GM23338 (cell line): ENCODE measurements at regions not wholly inside any gene's neighbourhood (a gene's known extent, or its start where the extent isn't known, plus 50 kb on each side); places are given as distances from the start of the nearest gene placed in this dataset.

ENCODE experiments used
- ATAC-seq: fragments of 200-7000 bp; cut with Tn5 transposase; 3 replicates; pipeline ENCODE4 v1.9.1; 2020
- DNase-seq: peaks from one replicate; pipeline ENCODE4 v3.0.0-alpha.2; 2015; ENCODE audit warnings: low spot score
- H2AFZ ChIP-seq: fragments of 200-600 bp; sonication (generic); 2 replicates; pipeline ENCODE4 v1.8.0; 2016; ENCODE audit warnings: antibody characterized with exemption, mild to moderate bottlenecking, moderate library complexity
- H3F3A ChIP-seq: fragments of 200-600 bp; sonication (generic); replicated peaks from 2 replicates; pipeline ENCODE4 v1.8.0; 2017; ENCODE audit warnings: antibody characterized with exemption, mixed run types, low read depth
- H3K27ac ChIP-seq: fragments of 200-600 bp; sonication (generic); 2 replicates; pipeline ENCODE4 v1.6.1; 2016; ENCODE audit warnings: low read depth
- H3K27me3 ChIP-seq: fragments of 200-600 bp; sonication (generic); 2 replicates; pipeline ENCODE4 v1.8.0; 2016; ENCODE audit warnings: mild to moderate bottlenecking, mixed run types, moderate library complexity; ENCODE audit not compliant: insufficient read depth
- H3K36me3 ChIP-seq: fragments of 200-600 bp; sonication (generic); 2 replicates; pipeline ENCODE4 v1.8.0; 2016; ENCODE audit warnings: mild to moderate bottlenecking; ENCODE audit not compliant: insufficient read depth
- H3K4me1 ChIP-seq: fragments of 200-600 bp; sonication (generic); 2 replicates; pipeline ENCODE4 v1.8.0; 2016; ENCODE audit warnings: mild to moderate bottlenecking, moderate library complexity; ENCODE audit not compliant: insufficient read depth
- H3K4me2 ChIP-seq: fragments of 200-600 bp; sonication (generic); 2 replicates; pipeline ENCODE4 v1.7.1; 2017; ENCODE audit warnings: mixed run types
- H3K4me3 ChIP-seq: fragments of 200-600 bp; sonication (generic); 2 replicates; pipeline ENCODE4 v1.6.1; 2016; ENCODE audit warnings: mixed run types
- H3K79me2 ChIP-seq: fragments of 200-600 bp; sonication (generic); replicated peaks from 2 replicates; pipeline ENCODE4 v1.8.0; 2017; ENCODE audit warnings: mild to moderate bottlenecking; ENCODE audit not compliant: insufficient read depth
- H3K9me2 ChIP-seq: fragments of 200-600 bp; sonication (generic); 2 replicates; pipeline ENCODE4 v1.8.0; 2017; ENCODE audit not compliant: insufficient read depth
- H4K20me1 ChIP-seq: fragments of 200-600 bp; sonication (generic); replicated peaks from 2 replicates; pipeline ENCODE4 v1.8.0; 2017; ENCODE audit warnings: mild to moderate bottlenecking; ENCODE audit not compliant: insufficient read depth
- H3K27ac Mint-ChIP-seq: 2 replicates; pipeline ENCODE4 v1.8.0; 2020; ENCODE audit warnings: inconsistent platforms, mild to moderate bottlenecking, moderate library complexity, mixed read lengths
- H3K27me3 Mint-ChIP-seq: 3 replicates; pipeline ENCODE4 v1.8.0; 2022; ENCODE audit warnings: low read depth, mild to moderate bottlenecking, moderate library complexity, mixed read lengths, inconsistent platforms; ENCODE audit not compliant: insufficient read depth, poor library complexity
- H3K36me3 Mint-ChIP-seq: 3 replicates; pipeline ENCODE4 v1.8.0; 2021; ENCODE audit warnings: low read depth, mild to moderate bottlenecking, inconsistent platforms, moderate library complexity, mixed read lengths
- H3K4me1 Mint-ChIP-seq: 3 replicates; pipeline ENCODE4 v1.8.0; 2020; ENCODE audit warnings: mild to moderate bottlenecking, inconsistent platforms, mixed read lengths
- H3K4me3 Mint-ChIP-seq: 3 replicates; pipeline ENCODE4 v1.8.0; 2021; ENCODE audit warnings: moderate library complexity, mild to moderate bottlenecking, inconsistent platforms, mixed read lengths
- H3K9me3 Mint-ChIP-seq: 3 replicates; pipeline ENCODE4 v1.8.0; 2020; ENCODE audit warnings: moderate library complexity, mild to moderate bottlenecking, inconsistent platforms, mixed read lengths
- CREB1 ChIP-seq: fragments of 250-450 bp; sonication (Bioruptor Pico); IDR thresholded peaks from 2 replicates; pipeline ENCODE4 v1.5.0; 2020; ENCODE audit warnings: low read depth, mild to moderate bottlenecking, moderate library complexity
- CTCF ChIP-seq, 2 experiments: fragments of 200-600 bp in 1 of 2; sonication (generic) in 1 of 2; conservative IDR thresholded peaks; 2 replicates each; pipeline versions ENCODE4 v1.5.1 to v1.6.1; 2016 to 2017; ENCODE audit warnings: antibody characterized with exemption in 2 of 2, low read depth in 2 of 2, mild to moderate bottlenecking in 2 of 2, moderate library complexity in 1 of 2
- ETS1 ChIP-seq: IDR thresholded peaks from 2 replicates; pipeline ENCODE4 v1.6.1; 2016; ENCODE audit warnings: antibody characterized with exemption
- EZH2 ChIP-seq: fragments of 200-600 bp; sonication (generic); IDR thresholded peaks from one replicate; pipeline ENCODE4 v1.8.0; 2017; ENCODE audit warnings: antibody characterized with exemption, mild to moderate bottlenecking, low read depth; ENCODE audit not compliant: unreplicated experiment
- JUNB ChIP-seq: IDR thresholded peaks from one replicate; pipeline ENCODE4 v1.6.1; 2016; ENCODE audit warnings: antibody characterized with exemption; ENCODE audit not compliant: unreplicated experiment
- POLR2AphosphoS5 ChIP-seq: IDR thresholded peaks from 2 replicates; pipeline ENCODE4 v1.6.1; 2016; ENCODE audit warnings: antibody characterized with exemption, low read depth
- ZNF114 ChIP-seq: fragments of 250-450 bp; sonication (Bioruptor Pico); IDR thresholded peaks from 2 replicates; pipeline ENCODE4 v1.5.0; 2020; ENCODE audit warnings: mild to moderate bottlenecking, moderate library complexity
- ZNF331 ChIP-seq: fragments of 250-450 bp; sonication (Bioruptor Pico); IDR thresholded peaks from 2 replicates; pipeline ENCODE4 v1.5.0; 2020; ENCODE audit warnings: low read depth, mild to moderate bottlenecking, moderate library complexity
- ZNF462 ChIP-seq: fragments of 250-450 bp; sonication (Bioruptor Pico); IDR thresholded peaks from 2 replicates; pipeline ENCODE4 v1.5.0; 2020; ENCODE audit warnings: mild to moderate bottlenecking, moderate library complexity

DNA sequence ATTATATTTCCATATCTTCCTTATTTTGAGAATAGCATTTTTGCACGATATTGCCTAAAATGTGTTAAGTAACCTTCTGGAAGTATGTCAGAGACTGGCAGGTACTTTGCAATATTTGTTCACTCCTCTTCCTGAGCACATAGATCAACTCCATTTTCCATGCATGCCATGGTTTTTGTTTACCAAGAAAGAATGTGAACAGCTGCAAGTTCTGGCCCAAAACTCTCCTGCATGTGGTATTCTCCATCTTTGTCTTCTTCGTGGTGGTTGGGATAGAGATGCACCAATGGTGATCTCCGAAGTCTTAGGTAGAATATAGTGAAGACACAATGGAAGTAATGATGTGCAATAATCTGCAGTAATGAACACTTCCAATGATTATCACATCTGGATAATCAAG is 2241.0 kb upstream of the RAG2 start (continued):
- no peak for TF ChIP-seq CREB1
- TF ChIP-seq EZH2: no peak
- TF ChIP-seq ZNF114 (CRISPR knock-in tag): no peak
- TF ChIP-seq JUNB: no peak
- TF ChIP-seq ZNF331: no peak

GRCh38 chr11:38835966-38836365 is 2237.9 kb upstream of the RAG2 start:
- 0 out of 3 replicates have a peak, but pooled peaks cover 3% of the 10 kb centered on the region for H3K4me1 Mint-ChIP-seq
- no peak for DNase-seq
- ATAC-seq: no peak

More at GRCh38 chr11:38835966-38836365, 2237.9 kb upstream of the RAG2 start:
- Histone ChIP-seq H3K4me1 (no peaks in the 10 kb centered on the region), H3K4me3 (no peak overlapping the region), H3K27ac (no peak overlapping the region), H3K9me2 (no peaks in the 10 kb centered on the region), H3K27me3 (no peaks in the 10 kb centered on the region), H3F3A (no peaks in the 10 kb centered on the region), H3K79me2 (no peaks in the 10 kb centered on the region), H2AFZ (no peak overlapping the region), H3K4me2 (no peak overlapping the region), H3K36me3 (no peaks in the 10 kb centered on the region), H4K20me1 (no peaks in the 10 kb centered on the region)
- Mint-ChIP-seq H3K27ac (no peak overlapping the region; the same call in 1 of the 2 replicates), H3K4me3 (no peak overlapping the region), H3K9me3 (no peaks in the 10 kb centered on the region), H3K36me3 (no peaks in the 10 kb centered on the region), H3K27me3 (no peaks in the 10 kb centered on the region)
- TF ChIP-seq ETS1 (no peak), ZNF331 (no peak), CREB1 (no peak), JUNB (no peak), CTCF (conservative IDR thresholded peaks at IDR 0.05; ENCODE audit: low read depth in 2 of 2) (no peak), POLR2AphosphoS5 (no peak), ZNF462 (CRISPR knock-in tag) (no peak), EZH2 (no peak)
